Keratinocyte (primary cell): ENCODE measurements at regions not wholly inside any gene's neighbourhood (a gene's known extent, or its start where the extent isn't known, plus 50 kb on each side); places are given as distances from the start of the nearest gene placed in this dataset.

Source experiments
- DNase-seq: peaks from one replicate; pipeline ENCODE4 v3.0.0-alpha.2; 2011; ENCODE audit warnings: low read depth, missing footprints, low spot score
- FAIRE-seq: peaks from 2 replicates; lab custom pipeline; 2011; peaks lifted over from hg19 to GRCh38; lab: Jason Lieb, UNC
- H2AFZ ChIP-seq: 2 replicates; pipeline ENCODE4 v1.6.0; 2012; ENCODE audit warnings: low read length, control low read depth, inconsistent platforms; ENCODE audit not compliant: control insufficient read depth
- H3K27ac ChIP-seq: 2 replicates; pipeline ENCODE4 v1.5.1; 2011; ENCODE audit warnings: low read length; ENCODE audit not compliant: control insufficient read depth, insufficient read depth
- H3K27me3 ChIP-seq: 3 replicates; pipeline ENCODE4 v1.6.0; 2011; ENCODE audit warnings: low read length; ENCODE audit not compliant: control insufficient read depth, insufficient read depth; ENCODE audit errors: extremely low read depth
- H3K36me3 ChIP-seq, 2 experiments: 2 replicates in 1 of 2; 3 replicates in 1 of 2; pipeline ENCODE4 v1.5.1; 2011; ENCODE audit warnings: low read length in 2 of 2, mild to moderate bottlenecking in 1 of 2; ENCODE audit not compliant: control insufficient read depth in 2 of 2, insufficient read depth in 2 of 2; ENCODE audit errors: extremely low read depth in 1 of 2
- H3K4me1 ChIP-seq: 3 replicates; pipeline ENCODE4 v1.5.1; 2011; ENCODE audit warnings: low read length; ENCODE audit not compliant: control insufficient read depth, insufficient read depth; ENCODE audit errors: extremely low read depth
- H3K4me2 ChIP-seq: 3 replicates; pipeline ENCODE4 v1.6.0; 2011; ENCODE audit warnings: low read depth, low read length; ENCODE audit not compliant: control insufficient read depth, insufficient read depth; ENCODE audit errors: extremely low read depth
- H3K4me3 ChIP-seq, 3 experiments: fragments of 200-600 bp in 1 of 3; sonication (generic) in 1 of 3; 2 replicates in 2 of 3; 3 replicates in 1 of 3; pipeline ENCODE4 v1.5.1; 2011 to 2016; ENCODE audit warnings: low read length in 3 of 3, mild to moderate bottlenecking in 3 of 3, control low read depth in 2 of 3, inconsistent platforms in 1 of 3, low read depth in 1 of 3, mixed read lengths in 1 of 3, mixed run types in 1 of 3, moderate library complexity in 1 of 3; ENCODE audit not compliant: control insufficient read depth in 2 of 3, insufficient read depth in 2 of 3; ENCODE audit errors: extremely low read depth in 1 of 3
- H3K79me2 ChIP-seq: 2 replicates; pipeline ENCODE4 v1.6.0; 2012; ENCODE audit warnings: low read length; ENCODE audit not compliant: control insufficient read depth, insufficient read depth
- H3K9ac ChIP-seq: 3 replicates; pipeline ENCODE4 v1.6.0; 2011; ENCODE audit warnings: low read length; ENCODE audit not compliant: control insufficient read depth, insufficient read depth; ENCODE audit errors: extremely low read depth
- H3K9me1 ChIP-seq: 3 replicates; pipeline ENCODE4 v1.6.0; 2011; ENCODE audit warnings: low read length; ENCODE audit not compliant: control insufficient read depth, insufficient read depth; ENCODE audit errors: extremely low read depth
- H3K9me3 ChIP-seq: 2 replicates; pipeline ENCODE4 v1.5.1; 2012; ENCODE audit warnings: low read depth, low read length; ENCODE audit not compliant: control insufficient read depth
- H4K20me1 ChIP-seq: 3 replicates; pipeline ENCODE4 v1.6.0; 2011; ENCODE audit warnings: low read length; ENCODE audit not compliant: control insufficient read depth, insufficient read depth; ENCODE audit errors: extremely low read depth
- CTCF ChIP-seq, 3 experiments: IDR thresholded peaks in 1 of 3; conservative IDR thresholded peaks in 1 of 3; optimal IDR thresholded peaks in 1 of 3; 2 replicates in 2 of 3; 3 replicates in 1 of 3; pipeline versions ENCODE3 to v1.5.1; 2011; ENCODE audit warnings: low read length in 3 of 3, mild to moderate bottlenecking in 3 of 3, moderate library complexity in 2 of 3, control low read depth in 1 of 3, inconsistent platforms in 1 of 3; ENCODE audit not compliant: insufficient read depth in 2 of 3; ENCODE audit errors: extremely low read depth in 1 of 3
- EZH2 ChIP-seq: IDR thresholded peaks from one replicate; pipeline ENCODE4 v1.6.1; 2012; ENCODE audit warnings: inconsistent platforms, mild to moderate bottlenecking, low read length, moderate library complexity
- dilution Hi-C: fragments of 300-500 bp; cut with MboI; formaldehyde crosslinking; loops from one replicate; pipeline ENCODE4 v1.7.0; 2020; ENCODE audit warnings: low sequenced_read_pairs; ENCODE audit not compliant: extremely low pct_ligation_motif_present
- small RNA-seq, 3 experiments: library from RNA; depleted of rRNA; stranded (forward); fragments of <200 nt; gene quantifications; one replicate each; pipeline ENCODE3, GENCODE V24; 2012; ENCODE audit warnings: low read depth in 3 of 3, low replicate concordance in 1 of 3; ENCODE audit not compliant: insufficient read length in 3 of 3

DNA sequence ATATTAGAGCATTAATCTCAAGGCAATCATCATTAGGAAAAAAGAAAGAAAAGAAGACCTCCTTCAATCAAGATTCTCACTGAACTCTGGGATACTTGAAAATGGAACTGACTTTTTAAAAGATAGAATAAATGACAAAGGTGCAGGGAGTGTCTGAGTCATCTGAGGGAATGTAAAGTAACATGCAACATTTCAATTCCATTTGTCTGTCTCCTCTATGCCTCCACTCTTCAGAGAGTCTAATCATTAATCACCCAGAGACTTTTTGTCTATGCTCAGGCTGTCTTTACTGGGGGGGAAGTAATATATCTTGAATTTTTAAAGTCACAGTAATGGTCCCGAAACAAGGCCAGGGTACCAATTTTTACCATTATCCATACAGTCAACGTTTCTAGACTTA, 55.0 kb upstream of the PACRGL start:
- TF ChIP-seq CTCF (optimal IDR thresholded peaks at IDR 0.05 in 1 of 3, IDR thresholded peaks at IDR 0.05 in 1 of 3, conservative IDR thresholded peaks at IDR 0.05 in 1 of 3; ENCODE audit: extremely low read depth in 1 of 3, insufficient read depth in 2 of 3, low read length in 3 of 3) (no peak), EZH2 (no peak)
- FAIRE-seq (no peak), DNase-seq (no peak)
- no peak overlapping the region for H2AFZ ChIP-seq
- no peaks in the 10 kb centered on the region for H3K27me3 ChIP-seq
- no peak overlapping the region for H3K4me2 ChIP-seq
- H3K36me3 ChIP-seq = no peaks in the 10 kb centered on the region
- no peaks in the 10 kb centered on the region for H3K9me1 ChIP-seq
- no peaks in the 10 kb centered on the region for H3K79me2 ChIP-seq
- H3K27ac ChIP-seq = no peak overlapping the region
- no peak overlapping the region for H3K9ac ChIP-seq
- dilution Hi-C loops = no loop called here
- H3K4me3 ChIP-seq = no peak overlapping the region
- no peaks in the 10 kb centered on the region for H3K4me1 ChIP-seq
- H4K20me1 ChIP-seq = no peaks in the 10 kb centered on the region
- no peaks in the 10 kb centered on the region for H3K9me3 ChIP-seq

DNA sequence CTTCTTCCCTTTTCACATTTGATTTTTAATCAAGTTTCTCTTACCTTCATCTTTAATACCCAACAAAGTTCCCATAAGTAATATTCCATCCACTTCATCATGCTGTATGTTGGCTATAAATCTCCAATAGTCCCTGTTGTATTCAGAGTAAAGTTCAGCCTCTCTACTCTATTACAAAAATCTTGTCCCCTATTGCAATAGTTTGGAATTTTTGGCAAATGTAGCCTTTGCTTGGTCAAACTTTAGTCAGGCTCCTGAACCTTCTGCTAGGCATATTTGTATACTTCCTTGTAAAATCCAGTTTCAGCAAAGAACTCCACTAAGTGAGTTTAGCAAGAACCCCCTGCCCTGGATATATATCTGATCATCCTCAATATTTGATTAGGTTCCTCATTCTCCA, 54.0 kb upstream of the PACRGL start:
- no peak for TF ChIP-seq EZH2
- no peak for TF ChIP-seq CTCF (optimal IDR thresholded peaks at IDR 0.05 in 1 of 3, IDR thresholded peaks at IDR 0.05 in 1 of 3, conservative IDR thresholded peaks at IDR 0.05 in 1 of 3; ENCODE audit: extremely low read depth in 1 of 3, insufficient read depth in 2 of 3, low read length in 3 of 3)
- no peaks in the 10 kb centered on the region for H3K36me3 ChIP-seq
- H2AFZ ChIP-seq = no peak overlapping the region
- no peak overlapping the region for H3K4me2 ChIP-seq
- no peaks in the 10 kb centered on the region for H4K20me1 ChIP-seq
- dilution Hi-C loops = no loop called here
- DNase-seq (no peak), FAIRE-seq (no peak)
- no peak overlapping the region for H3K9ac ChIP-seq
- H3K9me3 ChIP-seq = no peaks in the 10 kb centered on the region
- no peaks in the 10 kb centered on the region for H3K4me1 ChIP-seq
- H3K27ac ChIP-seq = no peak overlapping the region
- no peaks in the 10 kb centered on the region for H3K79me2 ChIP-seq
- no peak overlapping the region for H3K4me3 ChIP-seq
- H3K9me1 ChIP-seq = no peaks in the 10 kb centered on the region
- H3K27me3 ChIP-seq = no peaks in the 10 kb centered on the region

Small RNA genes in the stretch of these regions (small RNA-seq; reads per million reads assigned to genes)
- gene MIR218-1 = 2.6 to 53.0 (median 31.0) reads per million in 3 experiments
